Right atrium auricular region (tissue), 2 donors: ENCODE measurements at regions not wholly inside any gene's neighbourhood (a gene's known extent, or its start where the extent isn't known, plus 50 kb on each side); places are given as distances from the start of the nearest gene placed in this dataset.
"Not testable (repeated sequence)": the region's sequence is repeated elsewhere in the genome, so short reads cannot be mapped to it uniquely, and the experiment has no call there.

Experiments used
- DNase-seq: peaks from one replicate; pipeline ENCODE4 v3.0.0-alpha.2; 2019; ENCODE audit warnings: low spot score
- H3K27ac ChIP-seq, 2 donors: fragments of 200-600 bp; sonication (generic); 1 replicate in 1 of 2; 2 replicates in 1 of 2; pipeline ENCODE4 v1.5.1; 2016 to 2019
- H3K27me3 ChIP-seq, 2 donors: fragments of 200-600 bp; sonication (generic); one replicate each; pipeline versions ENCODE4 v1.5.1 to v1.6.0; 2017 to 2019
- H3K36me3 ChIP-seq: fragments of 200-600 bp; sonication (generic); one replicate; pipeline ENCODE4 v1.5.1; 2016
- H3K4me1 ChIP-seq, 2 donors: fragments of 200-600 bp; sonication (generic); one replicate each; pipeline versions ENCODE4 v1.5.1 to v1.6.0; 2017 to 2019
- H3K4me3 ChIP-seq, 2 donors: fragments of 200-600 bp; sonication (generic); 1 replicate in 1 of 2; 2 replicates in 1 of 2; pipeline ENCODE4 v1.5.1; 2017 to 2019; ENCODE audit warnings: mild to moderate bottlenecking in 1 of 2, moderate library complexity in 1 of 2
- H3K9me3 ChIP-seq, 2 donors: fragments of 200-600 bp; sonication (generic); one replicate each; pipeline ENCODE4 v1.5.1; 2019
- CTCF ChIP-seq, 2 donors: fragments of 200-600 bp; sonication (generic); IDR thresholded peaks; one replicate each; pipeline ENCODE4 v1.5.1; 2019; ENCODE audit warnings: antibody characterized with exemption in 2 of 2

- H3K36me3 ChIP-seq = no peaks in the 10 kb centered on the region
- DNase-seq = no peak
- no peaks in the 10 kb centered on the region for H3K27me3 ChIP-seq
- H3K4me1 ChIP-seq = no peaks in the 10 kb centered on the region
- TF ChIP-seq CTCF (IDR thresholded peaks at IDR 0.05) = no peak
- H3K27ac ChIP-seq = no peak overlapping the region
- peaks cover 3 to 23% of the 10 kb centered on the region in 2 donors for H3K9me3 ChIP-seq
- no peak overlapping the region for H3K4me3 ChIP-seq
Observed at GRCh38 chr14:31911160-31911559, 165.9 kb upstream of the ARHGAP5 start.

- H3K27ac ChIP-seq = no peak overlapping the region
- no peaks in the 10 kb centered on the region for H3K36me3 ChIP-seq
- TF ChIP-seq CTCF (IDR thresholded peaks at IDR 0.05) = no peak
- no peaks in the 10 kb centered on the region for H3K27me3 ChIP-seq
- DNase-seq = no peak
- H3K4me1 ChIP-seq = no peaks in the 10 kb centered on the region
- H3K4me3 ChIP-seq = no peak overlapping the region
- H3K9me3 ChIP-seq = peaks cover 3 to 23% of the 10 kb centered on the region in 2 donors
Observed at GRCh38 chr14:31913370-31913769, 163.7 kb upstream of the ARHGAP5 start.

- H3K27me3 ChIP-seq, H3K4me1 ChIP-seq, H3K9me3 ChIP-seq, H3K4me3 ChIP-seq, DNase-seq, H3K36me3 ChIP-seq, H3K27ac ChIP-seq: not testable (repeated sequence)
Observed at GRCh38 chr14:31918289-31918688, 158.8 kb upstream of the ARHGAP5 start.

- DNase-seq = no peak
- Histone ChIP-seq H3K36me3 (no peaks in the 10 kb centered on the region), H3K4me1 (no peaks in the 10 kb centered on the region), H3K27me3 (no peaks in the 10 kb centered on the region), H3K4me3 (no peak overlapping the region), H3K27ac (no peak overlapping the region), H3K9me3 (no peaks in the 10 kb centered on the region)
- TF ChIP-seq CTCF (IDR thresholded peaks at IDR 0.05) = no peak
Observed at GRCh38 chr14:31920001-31920400, 157.1 kb upstream of the ARHGAP5 start.

GRCh38 chr14:31920989-31921650 is 156.0 kb upstream of the ARHGAP5 start:
- no peak for DNase-seq
- no peak for TF ChIP-seq CTCF (IDR thresholded peaks at IDR 0.05)
- Histone ChIP-seq H3K27me3 (no peaks in the 10 kb centered on the region), H3K9me3 (no peaks in the 10 kb centered on the region), H3K27ac (no peak overlapping the region), H3K4me3 (no peak overlapping the region), H3K4me1 (no peaks in the 10 kb centered on the region), H3K36me3 (no peaks in the 10 kb centered on the region)

GRCh38 chr14:31921721-31922120 is 155.4 kb upstream of the ARHGAP5 start:
- Histone ChIP-seq H3K36me3 (no peaks in the 10 kb centered on the region), H3K9me3 (no peaks in the 10 kb centered on the region), H3K27me3 (no peaks in the 10 kb centered on the region), H3K27ac (no peak overlapping the region), H3K4me1 (peaks cover 0 to 4% of the 10 kb centered on the region in 2 donors), H3K4me3 (no peak overlapping the region)
- TF ChIP-seq CTCF (IDR thresholded peaks at IDR 0.05) = no peak
- DNase-seq = no peak
